Stomach (tissue), 8 donors: ENCODE measurements at regions not wholly inside any gene's neighbourhood (a gene's known extent, or its start where the extent isn't known, plus 50 kb on each side); places are given as distances from the start of the nearest gene placed in this dataset.

Experiments
- DNase-seq, 2 donors: peaks; one replicate each; pipeline versions ENCODE4 v3.0.0 to v3.0.0-alpha.2; 2013 to 2019
- H3K27ac ChIP-seq, 5 donors: fragments of 200-600 bp in 4 of 5; sonication (generic) in 4 of 5; one replicate each; pipeline ENCODE4 v1.5.1; 2013 to 2019; ENCODE audit warnings: mild to moderate bottlenecking in 1 of 5, moderate library complexity in 1 of 5
- H3K27me3 ChIP-seq, 3 donors: fragments of 200-600 bp; sonication (generic); one replicate each; pipeline ENCODE4 v1.5.1; 2017 to 2019; ENCODE audit warnings: mixed run types in 1 of 3
- H3K36me3 ChIP-seq, 4 donors: fragments of 200-600 bp; sonication (generic); 1 replicate in 3 of 4; 2 replicates in 1 of 4; pipeline ENCODE4 v1.5.1; 2016 to 2019
- H3K4me1 ChIP-seq, 4 donors: fragments of 200-600 bp; sonication (generic); one replicate each; pipeline ENCODE4 v1.5.1; 2016 to 2019
- H3K4me3 ChIP-seq, 4 donors: fragments of 200-600 bp; sonication (generic) in 3 of 4; one replicate each; pipeline ENCODE4 v1.5.1; 2016 to 2019; ENCODE audit warnings: mild to moderate bottlenecking in 1 of 4
- H3K9me3 ChIP-seq, 4 donors: fragments of 200-600 bp; sonication (generic); one replicate each; pipeline ENCODE4 v1.5.1; 2016 to 2019
- EP300 ChIP-seq: sonication (generic); formaldehyde crosslinking; IDR thresholded peaks from one replicate; pipeline ENCODE4 v1.6.1; 2017; ENCODE audit warnings: antibody characterized with exemption
- POLR2A ChIP-seq, 4 donors: fragments of 450-650 bp; IDR thresholded peaks; one replicate each; pipeline ENCODE4 v1.6.1; 2016; ENCODE audit warnings: antibody characterized with exemption in 4 of 4, control low read depth in 2 of 4, mild to moderate bottlenecking in 1 of 4, moderate library complexity in 1 of 4
- POLR2AphosphoS5 ChIP-seq, 3 donors: sonication (generic); formaldehyde crosslinking; IDR thresholded peaks; one replicate each; pipeline ENCODE4 v1.6.1; 2016; ENCODE audit warnings: antibody characterized with exemption in 3 of 3
- WGBS, 5 donors: extraction: QIAGEN DNeasy Blood & Tissue Kit in 3 of 5; methylation state at CpG; one replicate each; pipeline versions ENCODE4 v1.1.5 to v1.1.7; 2013 to 2018; 5-methylcytosine and 5-hydroxymethylcytosine counted together
- intact Hi-C: fragments of 100-400 bp; cut with DNase I; formaldehyde crosslinking; loops from one replicate; pipeline ENCODE4 v1.15.1; 2023; ENCODE audit warnings: low total_unique reads
- TF ChIP-seq, protein P1 (sequence below), 7 experiments: fragments of 450-650 bp in 4 of 7; fragments of 200-600 bp in 3 of 7; sonication (generic) in 3 of 7; IDR thresholded peaks; one replicate each; pipeline ENCODE4 v1.5.1; 2016 to 2019; ENCODE audit warnings: antibody characterized with exemption in 7 of 7, control low read depth in 2 of 7, mild to moderate bottlenecking in 1 of 7
- donor health status: healthy with polysubstance abuse.
- donor health status: Bipolar disorder and iron deficiency.
- donor health status: healthy.

DNA sequence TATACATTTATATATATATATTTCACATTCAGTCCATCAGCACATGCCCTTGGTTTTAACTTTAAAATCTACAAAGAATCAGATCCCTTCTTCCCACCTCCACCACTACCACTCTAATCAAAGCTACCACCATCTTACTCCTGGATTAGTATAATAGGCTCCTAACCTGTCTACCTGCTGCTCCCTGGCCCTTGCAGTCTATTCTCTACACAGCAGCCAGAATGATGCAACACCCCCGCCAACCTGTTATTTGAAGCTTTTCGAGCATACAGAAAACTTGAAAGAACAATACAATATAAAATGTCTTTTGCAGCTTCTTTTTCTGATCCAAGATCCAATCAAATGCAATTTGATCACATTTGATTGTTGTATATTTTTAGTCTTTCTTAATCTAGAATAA is 165.9 kb upstream of the HMGA2 start:
- H3K27me3 ChIP-seq: no peaks in the 10 kb centered on the region
- no peaks in the 10 kb centered on the region for H3K36me3 ChIP-seq
- TF ChIP-seq EP300: no peak
- TF ChIP-seq POLR2AphosphoS5 (IDR thresholded peaks at IDR 0.05): no peak
- TF ChIP-seq, protein P1, sequence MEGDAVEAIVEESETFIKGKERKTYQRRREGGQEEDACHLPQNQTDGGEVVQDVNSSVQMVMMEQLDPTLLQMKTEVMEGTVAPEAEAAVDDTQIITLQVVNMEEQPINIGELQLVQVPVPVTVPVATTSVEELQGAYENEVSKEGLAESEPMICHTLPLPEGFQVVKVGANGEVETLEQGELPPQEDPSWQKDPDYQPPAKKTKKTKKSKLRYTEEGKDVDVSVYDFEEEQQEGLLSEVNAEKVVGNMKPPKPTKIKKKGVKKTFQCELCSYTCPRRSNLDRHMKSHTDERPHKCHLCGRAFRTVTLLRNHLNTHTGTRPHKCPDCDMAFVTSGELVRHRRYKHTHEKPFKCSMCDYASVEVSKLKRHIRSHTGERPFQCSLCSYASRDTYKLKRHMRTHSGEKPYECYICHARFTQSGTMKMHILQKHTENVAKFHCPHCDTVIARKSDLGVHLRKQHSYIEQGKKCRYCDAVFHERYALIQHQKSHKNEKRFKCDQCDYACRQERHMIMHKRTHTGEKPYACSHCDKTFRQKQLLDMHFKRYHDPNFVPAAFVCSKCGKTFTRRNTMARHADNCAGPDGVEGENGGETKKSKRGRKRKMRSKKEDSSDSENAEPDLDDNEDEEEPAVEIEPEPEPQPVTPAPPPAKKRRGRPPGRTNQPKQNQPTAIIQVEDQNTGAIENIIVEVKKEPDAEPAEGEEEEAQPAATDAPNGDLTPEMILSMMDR (IDR thresholded peaks at IDR 0.05): no peak
- no peak for TF ChIP-seq POLR2A (IDR thresholded peaks at IDR 0.05)
- no peaks in the 10 kb centered on the region for H3K4me1 ChIP-seq
- DNase-seq: no peak
- 92 to 99% (median 96%) methylated on average over 2 of the region's 2 CpGs for WGBS, 5 donors
- no peaks in the 10 kb centered on the region for H3K9me3 ChIP-seq
- H3K27ac ChIP-seq: no peak overlapping the region
- intact Hi-C loops: no loop called here
- no peak overlapping the region for H3K4me3 ChIP-seq

DNA sequence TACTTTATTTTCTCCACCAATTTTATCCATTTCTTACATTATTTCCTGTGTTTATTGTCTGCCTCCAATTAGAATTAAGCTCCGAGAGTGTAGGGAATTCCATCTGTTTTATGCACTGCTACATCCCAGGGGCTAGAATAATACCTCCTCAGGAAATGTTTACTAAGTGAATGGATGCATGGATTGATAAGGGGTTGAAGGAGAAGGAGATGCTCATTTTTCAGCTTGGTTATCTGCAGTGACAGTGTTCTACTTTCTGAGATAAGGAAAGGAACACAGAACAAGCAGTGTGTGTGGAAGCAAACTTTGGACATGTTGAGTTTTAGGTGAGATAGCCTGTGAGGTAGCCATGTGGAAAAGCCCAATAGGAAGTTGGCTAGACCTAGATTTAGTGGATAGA is 164.6 kb upstream of the HMGA2 start:
- no peaks in the 10 kb centered on the region for H3K4me1 ChIP-seq
- no peak for DNase-seq
- 71 to 84% (median 81%) methylated on average over 1 of the region's 1 CpG for WGBS, 5 donors
- no peaks in the 10 kb centered on the region for H3K27me3 ChIP-seq
- intact Hi-C loops: no loop called here
- no peaks in the 10 kb centered on the region for H3K9me3 ChIP-seq
- no peak overlapping the region for H3K4me3 ChIP-seq
- H3K36me3 ChIP-seq: no peaks in the 10 kb centered on the region
- TF ChIP-seq EP300: no peak
- TF ChIP-seq POLR2A (IDR thresholded peaks at IDR 0.05): no peak
- TF ChIP-seq, protein P1 (IDR thresholded peaks at IDR 0.05): no peak
- no peak for TF ChIP-seq POLR2AphosphoS5 (IDR thresholded peaks at IDR 0.05)
- no peak overlapping the region for H3K27ac ChIP-seq

DNA sequence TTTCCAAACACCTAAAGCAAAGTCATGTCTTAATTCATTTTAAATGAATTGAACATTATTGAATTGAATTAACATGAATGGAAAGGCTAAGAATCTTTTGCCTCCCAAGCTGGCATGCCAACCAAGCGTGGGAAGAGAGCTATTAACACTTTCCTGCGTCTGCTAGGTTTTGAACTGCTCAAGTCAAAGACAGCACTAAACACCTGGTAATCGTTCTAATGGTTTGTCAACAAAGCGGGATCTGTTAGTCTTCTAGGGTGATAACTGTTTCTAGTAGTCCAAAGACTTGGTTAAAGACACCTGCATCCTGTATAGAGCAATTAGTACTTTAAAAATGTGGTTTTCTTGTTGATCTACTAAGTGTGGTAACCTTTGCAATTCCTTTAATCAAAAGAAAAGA is 164.2 kb upstream of the HMGA2 start:
- no peaks in the 10 kb centered on the region for H3K27me3 ChIP-seq
- intact Hi-C loops: no loop called here
- TF ChIP-seq POLR2AphosphoS5 (IDR thresholded peaks at IDR 0.05): no peak
- TF ChIP-seq POLR2A (IDR thresholded peaks at IDR 0.05): no peak
- TF ChIP-seq, protein P1 (IDR thresholded peaks at IDR 0.05): no peak
- TF ChIP-seq EP300: no peak
- H3K4me1 ChIP-seq: no peaks in the 10 kb centered on the region
- WGBS, 5 donors: 61 to 69% (median 64%) methylated on average over 4 of the region's 4 CpGs
- H3K4me3 ChIP-seq: no peak overlapping the region
- no peak overlapping the region for H3K27ac ChIP-seq
- DNase-seq: no peak
- no peaks in the 10 kb centered on the region for H3K9me3 ChIP-seq
- H3K36me3 ChIP-seq: no peaks in the 10 kb centered on the region

DNA sequence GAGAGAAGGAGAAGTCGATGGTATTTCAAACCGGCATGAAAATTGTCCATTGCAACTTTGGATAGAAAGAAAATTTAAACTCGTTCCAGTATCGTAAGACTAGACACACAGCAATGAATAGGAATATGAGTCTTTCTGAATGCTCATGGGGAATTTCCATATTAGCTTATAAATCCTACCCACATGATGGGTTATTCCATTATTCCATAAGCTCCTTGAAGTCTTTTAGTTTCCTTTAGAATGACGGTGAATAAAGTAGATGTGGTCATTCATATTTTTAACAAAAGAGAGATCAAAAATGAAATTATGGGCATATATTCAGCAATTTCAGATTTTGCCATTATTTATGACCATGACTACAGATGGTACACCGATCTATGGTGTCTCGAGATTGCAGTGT is 163.4 kb upstream of the HMGA2 start:
- H3K36me3 ChIP-seq: no peaks in the 10 kb centered on the region
- H3K27ac ChIP-seq: no peak overlapping the region
- WGBS, 5 donors: 94 to 96% (median 95%) methylated on average over 7 of the region's 7 CpGs
- H3K9me3 ChIP-seq: no peaks in the 10 kb centered on the region
- DNase-seq: no peak
- H3K4me3 ChIP-seq: no peak overlapping the region
- intact Hi-C loops: no loop called here
- H3K4me1 ChIP-seq: no peaks in the 10 kb centered on the region
- TF ChIP-seq, protein P1 (IDR thresholded peaks at IDR 0.05): no peak
- TF ChIP-seq EP300: no peak
- TF ChIP-seq POLR2A (IDR thresholded peaks at IDR 0.05): no peak
- no peak for TF ChIP-seq POLR2AphosphoS5 (IDR thresholded peaks at IDR 0.05)
- H3K27me3 ChIP-seq: no peaks in the 10 kb centered on the region
